MCF 10A (cell line): ENCODE measurements at regions not wholly inside any gene's neighbourhood (a gene's known extent, or its start where the extent isn't known, plus 50 kb on each side); places are given as distances from the start of the nearest gene placed in this dataset.
A peak's percentile ranks its signal among the peaks of the same experiment; 100 is the strongest.

Experiments
- BruUV-seq: library from RNA; stranded (reverse); fragments of 400-500 nt; replicated peaks from 2 replicates; lab custom pipeline; 2021; lab: Mats Ljungman, UMichigan
- CTCF ChIA-PET: fragments of 300-600 bp; sonication (Branson Sonifier 250); formaldehyde crosslinking; extraction: SDS; loops from one replicate; lab custom pipeline; 2021; ENCODE audit warnings: antibody characterized with exemption, inconsistent platforms; lab: Yijun Ruan, JAX
- POLR2A ChIA-PET: fragments of 300-600, 350-650 bp; sonication (Branson Sonifier 250); formaldehyde crosslinking; extraction: SDS; loops from one replicate; lab custom pipeline; 2020; ENCODE audit warnings: antibody characterized with exemption, inconsistent platforms; lab: Yijun Ruan, JAX
- DNase-seq: peaks from one replicate; pipeline ENCODE4 v3.0.0-alpha.2; 2018; ENCODE audit not compliant: unreplicated experiment
- H3K27ac Mint-ChIP-seq: one replicate; pipeline ENCODE4 v1.8.0; 2022; ENCODE audit warnings: mild to moderate bottlenecking, low read depth, mixed read lengths; ENCODE audit not compliant: unreplicated experiment
- H3K27me3 Mint-ChIP-seq: one replicate; pipeline ENCODE4 v1.8.0; 2022; ENCODE audit warnings: mixed read lengths; ENCODE audit not compliant: insufficient read depth, unreplicated experiment
- H3K36me3 Mint-ChIP-seq: one replicate; pipeline ENCODE4 v1.8.0; 2022; ENCODE audit warnings: mild to moderate bottlenecking, moderate library complexity, mixed read lengths; ENCODE audit not compliant: insufficient read depth, unreplicated experiment
- H3K4me1 Mint-ChIP-seq: one replicate; pipeline ENCODE4 v1.8.0; 2022; ENCODE audit warnings: mixed read lengths; ENCODE audit not compliant: insufficient read depth, unreplicated experiment
- H3K4me3 Mint-ChIP-seq: one replicate; pipeline ENCODE4 v1.8.0; 2022; ENCODE audit warnings: mild to moderate bottlenecking, moderate library complexity, mixed read lengths; ENCODE audit not compliant: unreplicated experiment
- H3K9me3 Mint-ChIP-seq: one replicate; pipeline ENCODE4 v1.8.0; 2022; ENCODE audit warnings: mixed read lengths; ENCODE audit not compliant: unreplicated experiment
- intact Hi-C: fragments of 100-400 bp; cut with micrococcal nuclease; formaldehyde crosslinking; loops from 2 replicates; pipeline ENCODE4 v1.14.1; 2022
- TF ChIP-seq, protein P1 (sequence below): fragments of 200-600 bp; IDR thresholded peaks from one replicate; pipeline ENCODE4 v1.8.0; 2022; ENCODE audit warnings: antibody characterized with exemption, mild to moderate bottlenecking; ENCODE audit not compliant: unreplicated experiment

DNA sequence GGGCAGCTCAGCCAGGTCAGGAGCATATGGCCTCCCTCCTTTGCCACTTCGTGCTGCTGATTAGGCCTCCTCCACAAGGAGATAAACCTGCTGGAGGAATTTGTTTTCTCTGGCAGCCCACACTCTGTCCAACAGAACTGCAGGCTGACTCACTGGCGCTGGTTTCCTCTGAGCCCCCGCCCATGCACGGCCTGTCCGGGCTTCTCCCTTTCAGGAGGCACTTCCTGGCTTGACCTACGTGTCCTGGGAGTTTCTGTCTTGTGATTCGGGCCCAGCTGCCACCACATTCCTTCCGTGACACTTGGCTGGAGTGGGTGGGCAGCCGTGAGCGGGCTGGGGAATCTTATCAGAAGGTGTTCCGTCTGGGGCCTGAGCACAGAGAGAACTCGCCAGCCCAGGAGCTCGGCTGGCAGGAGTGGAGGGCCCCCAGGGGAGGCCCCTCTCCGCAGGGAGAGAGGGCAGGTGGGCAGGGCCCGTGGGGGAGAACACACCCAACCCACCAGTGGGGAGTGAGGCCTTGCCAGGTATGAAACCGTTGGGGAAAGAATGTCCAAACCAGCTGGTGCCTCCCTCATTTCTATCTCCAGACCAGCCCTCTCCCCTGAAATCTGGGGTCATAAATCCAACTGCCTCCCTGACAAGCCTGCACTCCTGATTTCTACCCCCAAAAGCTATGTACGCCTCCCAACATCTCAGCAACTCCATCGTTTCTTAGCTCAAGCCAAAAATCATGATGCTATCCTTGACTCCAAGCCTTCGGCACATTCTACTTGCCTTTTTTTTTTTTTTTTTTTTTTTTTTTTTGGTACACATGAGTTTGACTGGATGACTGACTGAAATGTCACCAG is 110.6 kb upstream of the MEF2A start:
- TF ChIP-seq, protein P1, sequence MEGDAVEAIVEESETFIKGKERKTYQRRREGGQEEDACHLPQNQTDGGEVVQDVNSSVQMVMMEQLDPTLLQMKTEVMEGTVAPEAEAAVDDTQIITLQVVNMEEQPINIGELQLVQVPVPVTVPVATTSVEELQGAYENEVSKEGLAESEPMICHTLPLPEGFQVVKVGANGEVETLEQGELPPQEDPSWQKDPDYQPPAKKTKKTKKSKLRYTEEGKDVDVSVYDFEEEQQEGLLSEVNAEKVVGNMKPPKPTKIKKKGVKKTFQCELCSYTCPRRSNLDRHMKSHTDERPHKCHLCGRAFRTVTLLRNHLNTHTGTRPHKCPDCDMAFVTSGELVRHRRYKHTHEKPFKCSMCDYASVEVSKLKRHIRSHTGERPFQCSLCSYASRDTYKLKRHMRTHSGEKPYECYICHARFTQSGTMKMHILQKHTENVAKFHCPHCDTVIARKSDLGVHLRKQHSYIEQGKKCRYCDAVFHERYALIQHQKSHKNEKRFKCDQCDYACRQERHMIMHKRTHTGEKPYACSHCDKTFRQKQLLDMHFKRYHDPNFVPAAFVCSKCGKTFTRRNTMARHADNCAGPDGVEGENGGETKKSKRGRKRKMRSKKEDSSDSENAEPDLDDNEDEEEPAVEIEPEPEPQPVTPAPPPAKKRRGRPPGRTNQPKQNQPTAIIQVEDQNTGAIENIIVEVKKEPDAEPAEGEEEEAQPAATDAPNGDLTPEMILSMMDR, result no peak
- DNase-seq, result peak; percentile 97
- Mint-ChIP-seq H3K4me1 (peaks cover 44% of the 10 kb centered on the region), H3K36me3 (no peaks in the 10 kb centered on the region), H3K4me3 (peak overlapping the region; percentile 25), H3K27me3 (no peaks in the 10 kb centered on the region), H3K9me3 (peaks cover 7% of the 10 kb centered on the region), H3K27ac (peak overlapping the region; percentile 81)
- intact Hi-C loops, result loop anchor here (2.0 kb wide), 1 partner anchor 22 kb away; no protein-coding TSS in a partner anchor
- ChIA-PET POLR2A (interaction anchor here (0.5 to 4.0 kb wide), 12 partner anchors 9 to 278 kb away, joined by 3 to 36 read pairs (median 4); partner anchors contain the start of genes LRRC28, LYSMD4 and MEF2A), CTCF (interaction anchor here (0.5 to 1.4 kb wide), 4 partner anchors 85 to 249 kb away, joined by 3 to 7 read pairs (median 4); no protein-coding TSS in a partner anchor)
- BruUV-seq, result TSS peak; percentile 95

- TF ChIP-seq, protein P1, result no peak
- DNase-seq, result no peak
- H3K4me3 Mint-ChIP-seq, result no peak overlapping the region
- H3K27ac Mint-ChIP-seq, result peak overlapping the region; percentile 81
- intact Hi-C loops, result loop anchor here (2.0 kb wide), 1 partner anchor 21 kb away; no protein-coding TSS in a partner anchor
- no TSS peak for BruUV-seq
- H3K36me3 Mint-ChIP-seq, result no peaks in the 10 kb centered on the region
- no peaks in the 10 kb centered on the region for H3K27me3 Mint-ChIP-seq
- peaks cover 38% of the 10 kb centered on the region for H3K4me1 Mint-ChIP-seq
- CTCF ChIA-PET, result interaction anchor here (0.6 to 1.4 kb wide), 3 partner anchors 45 to 249 kb away, joined by 4 to 7 read pairs (median 5); no protein-coding TSS in a partner anchor
- peaks cover 7% of the 10 kb centered on the region for H3K9me3 Mint-ChIP-seq
- POLR2A ChIA-PET, result interaction anchor here (0.5 to 4.0 kb wide), 11 partner anchors 8 to 277 kb away, joined by 3 to 36 read pairs (median 4); partner anchors contain the start of genes LRRC28, LYSMD4 and MEF2A
Observed at GRCh38 chr15:99455789-99456160, 110.0 kb upstream of the MEF2A start.

- intact Hi-C loops, result no loop called here
- H3K4me3 Mint-ChIP-seq, result no peak overlapping the region
- no peak overlapping the region for H3K27ac Mint-ChIP-seq
- DNase-seq, result no peak
- no peaks in the 10 kb centered on the region for H3K36me3 Mint-ChIP-seq
- H3K4me1 Mint-ChIP-seq, result no peaks in the 10 kb centered on the region
- CTCF ChIA-PET, result no interaction called here
- TF ChIP-seq, protein P1, result no peak
- BruUV-seq, result no TSS peak
- POLR2A ChIA-PET, result interaction anchor here (0.7 to 1.4 kb wide), 3 partner anchors 9 to 38 kb away, joined by 3 to 7 read pairs (median 4); no protein-coding TSS in a partner anchor
- no peaks in the 10 kb centered on the region for H3K27me3 Mint-ChIP-seq
- H3K9me3 Mint-ChIP-seq, result peaks cover 6% of the 10 kb centered on the region
Observed at GRCh38 chr15:99464137-99464536, 101.6 kb upstream of the MEF2A start.

- Mint-ChIP-seq H3K4me3 (no peak overlapping the region), H3K4me1 (no peaks in the 10 kb centered on the region), H3K27me3 (no peaks in the 10 kb centered on the region), H3K9me3 (peaks cover 6% of the 10 kb centered on the region), H3K27ac (no peak overlapping the region), H3K36me3 (no peaks in the 10 kb centered on the region)
- ChIA-PET POLR2A (interaction anchor here (0.9 to 1.5 kb wide), 2 partner anchors 9 to 10 kb away, joined by 3 to 4 read pairs; no protein-coding TSS in a partner anchor), CTCF (no interaction called here)
- TF ChIP-seq, protein P1, result no peak
- no peak for DNase-seq
- BruUV-seq, result no TSS peak
- intact Hi-C loops, result no loop called here
Observed at GRCh38 chr15:99466701-99467337, 99.0 kb upstream of the MEF2A start.
